MCF 10A (cell line): ENCODE measurements at regions not wholly inside any gene's neighbourhood (a gene's known extent, or its start where the extent isn't known, plus 50 kb on each side); places are given as distances from the start of the nearest gene placed in this dataset.

Experiments
- BruUV-seq: library from RNA; stranded (reverse); fragments of 400-500 nt; replicated peaks from 2 replicates; lab custom pipeline; 2021; lab: Mats Ljungman, UMichigan
- CTCF ChIA-PET: fragments of 300-600 bp; sonication (Branson Sonifier 250); formaldehyde crosslinking; extraction: SDS; loops from one replicate; lab custom pipeline; 2021; ENCODE audit warnings: antibody characterized with exemption, inconsistent platforms; lab: Yijun Ruan, JAX
- POLR2A ChIA-PET: fragments of 300-600, 350-650 bp; sonication (Branson Sonifier 250); formaldehyde crosslinking; extraction: SDS; loops from one replicate; lab custom pipeline; 2020; ENCODE audit warnings: antibody characterized with exemption, inconsistent platforms; lab: Yijun Ruan, JAX
- DNase-seq: peaks from one replicate; pipeline ENCODE4 v3.0.0-alpha.2; 2018; ENCODE audit not compliant: unreplicated experiment
- H3K27ac Mint-ChIP-seq: one replicate; pipeline ENCODE4 v1.8.0; 2022; ENCODE audit warnings: mild to moderate bottlenecking, low read depth, mixed read lengths; ENCODE audit not compliant: unreplicated experiment
- H3K27me3 Mint-ChIP-seq: one replicate; pipeline ENCODE4 v1.8.0; 2022; ENCODE audit warnings: mixed read lengths; ENCODE audit not compliant: insufficient read depth, unreplicated experiment
- H3K36me3 Mint-ChIP-seq: one replicate; pipeline ENCODE4 v1.8.0; 2022; ENCODE audit warnings: mild to moderate bottlenecking, moderate library complexity, mixed read lengths; ENCODE audit not compliant: insufficient read depth, unreplicated experiment
- H3K4me1 Mint-ChIP-seq: one replicate; pipeline ENCODE4 v1.8.0; 2022; ENCODE audit warnings: mixed read lengths; ENCODE audit not compliant: insufficient read depth, unreplicated experiment
- H3K4me3 Mint-ChIP-seq: one replicate; pipeline ENCODE4 v1.8.0; 2022; ENCODE audit warnings: mild to moderate bottlenecking, moderate library complexity, mixed read lengths; ENCODE audit not compliant: unreplicated experiment
- H3K9me3 Mint-ChIP-seq: one replicate; pipeline ENCODE4 v1.8.0; 2022; ENCODE audit warnings: mixed read lengths; ENCODE audit not compliant: unreplicated experiment
- intact Hi-C: fragments of 100-400 bp; cut with micrococcal nuclease; formaldehyde crosslinking; loops from 2 replicates; pipeline ENCODE4 v1.14.1; 2022
- TF ChIP-seq, protein P1 (sequence below): fragments of 200-600 bp; IDR thresholded peaks from one replicate; pipeline ENCODE4 v1.8.0; 2022; ENCODE audit warnings: antibody characterized with exemption, mild to moderate bottlenecking; ENCODE audit not compliant: unreplicated experiment

DNA sequence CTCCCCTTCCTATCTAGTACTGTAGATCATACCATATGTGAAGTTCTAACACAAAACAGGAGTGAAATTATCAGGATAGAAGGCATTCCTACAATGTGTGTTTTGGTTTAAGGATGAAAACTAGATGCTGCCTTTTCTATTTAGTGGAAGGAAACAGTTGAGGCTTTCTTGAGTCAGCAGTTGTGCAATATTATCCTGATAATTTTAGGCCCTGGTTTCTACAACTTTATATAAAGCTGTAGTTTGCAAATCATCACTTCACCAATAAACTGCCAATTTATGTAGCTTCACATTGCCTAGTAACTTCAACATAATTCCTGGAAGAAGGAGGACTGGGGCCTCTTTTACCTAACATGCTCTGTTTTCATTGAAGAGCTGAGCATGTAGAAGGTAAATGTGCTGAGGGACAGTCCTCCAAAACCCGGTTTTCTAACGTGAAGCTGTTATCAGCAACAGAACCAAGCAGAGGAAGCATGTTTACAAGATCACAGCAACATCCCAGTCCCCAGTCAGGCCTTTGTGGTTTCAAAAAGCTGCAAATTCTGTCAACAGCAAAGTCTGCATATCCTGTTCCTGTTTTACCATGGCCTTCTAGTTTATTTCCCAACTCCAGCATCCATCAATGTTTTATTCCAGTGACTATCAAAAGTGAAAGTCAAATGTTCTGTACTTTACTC, 513.4 kb upstream of the MEF2C start:
- no peak for DNase-seq
- intact Hi-C loops, result no loop called here
- Mint-ChIP-seq H3K27ac (no peak overlapping the region), H3K27me3 (no peaks in the 10 kb centered on the region), H3K4me1 (peaks cover 6% of the 10 kb centered on the region), H3K9me3 (no peaks in the 10 kb centered on the region), H3K4me3 (no peak overlapping the region), H3K36me3 (no peaks in the 10 kb centered on the region)
- TF ChIP-seq, protein P1, sequence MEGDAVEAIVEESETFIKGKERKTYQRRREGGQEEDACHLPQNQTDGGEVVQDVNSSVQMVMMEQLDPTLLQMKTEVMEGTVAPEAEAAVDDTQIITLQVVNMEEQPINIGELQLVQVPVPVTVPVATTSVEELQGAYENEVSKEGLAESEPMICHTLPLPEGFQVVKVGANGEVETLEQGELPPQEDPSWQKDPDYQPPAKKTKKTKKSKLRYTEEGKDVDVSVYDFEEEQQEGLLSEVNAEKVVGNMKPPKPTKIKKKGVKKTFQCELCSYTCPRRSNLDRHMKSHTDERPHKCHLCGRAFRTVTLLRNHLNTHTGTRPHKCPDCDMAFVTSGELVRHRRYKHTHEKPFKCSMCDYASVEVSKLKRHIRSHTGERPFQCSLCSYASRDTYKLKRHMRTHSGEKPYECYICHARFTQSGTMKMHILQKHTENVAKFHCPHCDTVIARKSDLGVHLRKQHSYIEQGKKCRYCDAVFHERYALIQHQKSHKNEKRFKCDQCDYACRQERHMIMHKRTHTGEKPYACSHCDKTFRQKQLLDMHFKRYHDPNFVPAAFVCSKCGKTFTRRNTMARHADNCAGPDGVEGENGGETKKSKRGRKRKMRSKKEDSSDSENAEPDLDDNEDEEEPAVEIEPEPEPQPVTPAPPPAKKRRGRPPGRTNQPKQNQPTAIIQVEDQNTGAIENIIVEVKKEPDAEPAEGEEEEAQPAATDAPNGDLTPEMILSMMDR, result no peak
- POLR2A ChIA-PET, result no interaction called here
- CTCF ChIA-PET, result interaction anchor here (1.0 kb wide), 1 partner anchor 17 kb away, joined by 3 read pairs; no protein-coding TSS in a partner anchor
- BruUV-seq, result no TSS peak

- intact Hi-C loops, result no loop called here
- Mint-ChIP-seq H3K4me3 (no peak overlapping the region), H3K4me1 (peaks cover 6% of the 10 kb centered on the region), H3K36me3 (no peaks in the 10 kb centered on the region), H3K27ac (no peak overlapping the region), H3K9me3 (no peaks in the 10 kb centered on the region), H3K27me3 (no peaks in the 10 kb centered on the region)
- POLR2A ChIA-PET, result no interaction called here
- no TSS peak for BruUV-seq
- CTCF ChIA-PET, result no interaction called here
- TF ChIP-seq, protein P1, result no peak
- DNase-seq, result no peak
Observed at GRCh38 chr5:89395111-89395510, 512.1 kb upstream of the MEF2C start.

DNA sequence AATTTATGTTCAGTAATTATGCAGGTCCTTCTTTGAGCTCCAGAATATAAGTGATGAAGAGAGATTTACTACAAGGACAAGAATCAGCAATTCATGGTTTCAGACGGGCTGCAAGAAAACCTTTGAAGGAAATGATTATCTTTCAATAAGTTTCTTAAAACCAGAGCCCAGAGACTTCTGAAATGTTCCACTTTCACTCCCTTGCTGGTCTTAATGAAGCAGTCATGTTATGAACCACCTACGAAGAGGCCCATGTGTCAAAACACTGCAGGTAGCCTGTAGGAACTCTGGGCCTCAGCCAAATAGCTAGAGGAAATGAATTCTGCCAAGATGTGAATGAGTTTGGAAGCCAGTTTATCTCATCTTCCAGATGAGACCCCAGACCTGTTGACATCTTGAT, 505.9 kb upstream of the MEF2C start:
- no peak overlapping the region for H3K27ac Mint-ChIP-seq
- POLR2A ChIA-PET, result no interaction called here
- no TSS peak for BruUV-seq
- CTCF ChIA-PET, result no interaction called here
- no peaks in the 10 kb centered on the region for H3K4me1 Mint-ChIP-seq
- TF ChIP-seq, protein P1, result no peak
- no peaks in the 10 kb centered on the region for H3K27me3 Mint-ChIP-seq
- DNase-seq, result no peak
- H3K4me3 Mint-ChIP-seq, result no peak overlapping the region
- intact Hi-C loops, result no loop called here
- no peaks in the 10 kb centered on the region for H3K36me3 Mint-ChIP-seq
- no peaks in the 10 kb centered on the region for H3K9me3 Mint-ChIP-seq

- H3K27me3 Mint-ChIP-seq, result no peaks in the 10 kb centered on the region
- ChIA-PET POLR2A (no interaction called here), CTCF (interaction anchor here (0.6 kb wide), 2 partner anchors 907 to 1081 kb away, joined by 3 to 8 read pairs; no protein-coding TSS in a partner anchor)
- H3K4me1 Mint-ChIP-seq, result no peaks in the 10 kb centered on the region
- no peak overlapping the region for H3K4me3 Mint-ChIP-seq
- no peak overlapping the region for H3K27ac Mint-ChIP-seq
- no peaks in the 10 kb centered on the region for H3K36me3 Mint-ChIP-seq
- TF ChIP-seq, protein P1, result no peak
- no peaks in the 10 kb centered on the region for H3K9me3 Mint-ChIP-seq
- intact Hi-C loops, result no loop called here
- no TSS peak for BruUV-seq
- no peak for DNase-seq
Observed at GRCh38 chr5:89384391-89384790, 501.4 kb upstream of the MEF2C start.
